Femur (tissue), 1 donor: ENCODE measurements at regions not wholly inside any gene's neighbourhood (a gene's known extent, or its start where the extent isn't known, plus 50 kb on each side); places are given as distances from the start of the nearest gene placed in this dataset.
"Not testable (repeated sequence)": the region's sequence is repeated elsewhere in the genome, so short reads cannot be mapped to it uniquely, and the experiment has no call there.

Experiments
- DNase-seq: peaks from one replicate; pipeline ENCODE4 v3.0.0-alpha.2; 2017

- no peak for DNase-seq
Observed at GRCh38 chr14:43671716-43672485, 835.2 kb downstream of the FSCB start.

GRCh38 chr14:43669355-43669754 is 837.7 kb downstream of the FSCB start:
- DNase-seq: no peak

- no peak for DNase-seq
Observed at GRCh38 chr14:43665570-43666267, 841.4 kb downstream of the FSCB start.

GRCh38 chr14:43655194-43655593 is 851.9 kb downstream of the FSCB start:
- DNase-seq: not testable (repeated sequence)

- no peak for DNase-seq
Observed at GRCh38 chr14:43651896-43652295, 855.2 kb downstream of the FSCB start.

- no peak for DNase-seq
Observed at GRCh38 chr14:43651185-43651787, 855.8 kb downstream of the FSCB start.

GRCh38 chr14:43649508-43649907 is 857.6 kb downstream of the FSCB start:
- no peak for DNase-seq

- DNase-seq: no peak
Observed at GRCh38 chr14:43647302-43647701, 859.8 kb downstream of the FSCB start.

- no peak for DNase-seq
Observed at GRCh38 chr14:43640718-43641267, 866.3 kb downstream of the FSCB start.

- no peak for DNase-seq
Observed at GRCh38 chr14:43625294-43625693, 881.8 kb downstream of the FSCB start.

- no peak for DNase-seq
Observed at GRCh38 chr14:43621282-43621681, 885.8 kb downstream of the FSCB start.

GRCh38 chr14:43595096-43595772 is 911.8 kb downstream of the FSCB start:
- DNase-seq: no peak

GRCh38 chr14:43591776-43592175 is 915.3 kb downstream of the FSCB start:
- DNase-seq: no peak

GRCh38 chr14:43587183-43587582 is 919.9 kb downstream of the FSCB start:
- DNase-seq: no peak

- no peak for DNase-seq
Observed at GRCh38 chr14:43579671-43580070, 927.4 kb downstream of the FSCB start.

- no peak for DNase-seq
Observed at GRCh38 chr14:43568022-43568421, 939.1 kb downstream of the FSCB start.

GRCh38 chr14:43548368-43548767 is 958.7 kb downstream of the FSCB start:
- DNase-seq: no peak

- DNase-seq: not testable (repeated sequence)
Observed at GRCh38 chr14:43547596-43547995, 959.5 kb downstream of the FSCB start.

GRCh38 chr14:43541356-43541755 is 965.7 kb downstream of the FSCB start:
- DNase-seq: no peak

GRCh38 chr14:43540948-43541347 is 966.1 kb downstream of the FSCB start:
- no peak for DNase-seq

- peak; percentile 41 for DNase-seq
Observed at GRCh38 chr14:43539210-43539609, 967.9 kb downstream of the FSCB start.

GRCh38 chr14:43535231-43535838 is 971.7 kb downstream of the FSCB start:
- no peak for DNase-seq
